ENCODE measurements at regions not wholly inside any gene's neighbourhood (a gene's known extent, or its start where the extent isn't known, plus 50 kb on each side); places are given as distances from the start of the nearest gene placed in this dataset.
"Not testable (repeated sequence)": the region's sequence is repeated elsewhere in the genome, so short reads cannot be mapped to it uniquely, and the experiment has no call there.

DNA sequence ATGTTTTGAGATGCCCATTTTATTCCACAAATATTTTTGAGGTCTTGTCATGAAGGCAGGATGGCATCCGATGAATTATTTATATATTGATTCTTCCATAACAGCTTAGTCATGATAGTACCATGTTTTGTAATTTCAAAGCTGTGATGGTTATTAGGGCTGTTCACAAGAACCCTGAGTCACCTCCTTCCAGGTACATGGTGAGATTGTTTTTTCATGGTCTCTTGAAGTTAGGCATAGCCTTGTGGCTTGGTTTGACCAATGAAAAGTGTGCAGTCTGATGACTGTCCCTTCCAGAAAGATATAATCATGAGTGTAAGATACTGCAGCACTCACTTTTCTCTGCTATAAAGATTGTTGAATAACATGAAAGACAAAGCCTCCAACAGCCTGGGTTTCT, 274.8 kb downstream of the FGFR2 start:
- Mint-ChIP-seq H3K36me3 (ENCODE audit: low read depth) (no peaks in the 10 kb centered on the region), H3K27ac (no peak overlapping the region)

DNA sequence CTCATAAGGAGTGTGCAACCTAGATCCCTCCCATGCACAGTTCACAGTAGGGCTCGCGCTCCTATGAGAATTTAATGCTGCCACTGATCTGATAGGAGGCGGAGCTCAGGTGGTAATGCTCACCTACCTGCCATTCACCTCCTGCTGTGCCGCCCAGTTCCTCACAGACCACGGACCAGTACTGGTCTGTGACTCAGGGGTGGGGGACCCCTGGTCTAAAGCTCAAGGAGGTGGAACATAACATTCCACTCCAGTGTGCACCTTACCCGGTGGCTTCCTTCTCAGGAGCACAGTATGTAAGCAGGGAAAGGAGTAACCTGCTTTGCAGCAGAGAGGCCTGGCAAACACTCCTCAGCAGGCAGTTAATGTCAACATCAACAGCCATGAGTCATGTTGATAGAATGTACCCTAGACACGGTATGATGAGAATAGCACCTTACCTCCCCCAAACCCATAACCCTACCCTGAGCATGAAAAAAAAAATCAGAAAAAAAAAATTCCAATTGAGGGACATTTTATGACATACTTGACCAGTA, 273.5 kb downstream of the FGFR2 start:
- TF ChIP-seq, protein P1, sequence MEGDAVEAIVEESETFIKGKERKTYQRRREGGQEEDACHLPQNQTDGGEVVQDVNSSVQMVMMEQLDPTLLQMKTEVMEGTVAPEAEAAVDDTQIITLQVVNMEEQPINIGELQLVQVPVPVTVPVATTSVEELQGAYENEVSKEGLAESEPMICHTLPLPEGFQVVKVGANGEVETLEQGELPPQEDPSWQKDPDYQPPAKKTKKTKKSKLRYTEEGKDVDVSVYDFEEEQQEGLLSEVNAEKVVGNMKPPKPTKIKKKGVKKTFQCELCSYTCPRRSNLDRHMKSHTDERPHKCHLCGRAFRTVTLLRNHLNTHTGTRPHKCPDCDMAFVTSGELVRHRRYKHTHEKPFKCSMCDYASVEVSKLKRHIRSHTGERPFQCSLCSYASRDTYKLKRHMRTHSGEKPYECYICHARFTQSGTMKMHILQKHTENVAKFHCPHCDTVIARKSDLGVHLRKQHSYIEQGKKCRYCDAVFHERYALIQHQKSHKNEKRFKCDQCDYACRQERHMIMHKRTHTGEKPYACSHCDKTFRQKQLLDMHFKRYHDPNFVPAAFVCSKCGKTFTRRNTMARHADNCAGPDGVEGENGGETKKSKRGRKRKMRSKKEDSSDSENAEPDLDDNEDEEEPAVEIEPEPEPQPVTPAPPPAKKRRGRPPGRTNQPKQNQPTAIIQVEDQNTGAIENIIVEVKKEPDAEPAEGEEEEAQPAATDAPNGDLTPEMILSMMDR (IDR thresholded peaks at IDR 0.05; ENCODE audit: unreplicated experiment in 3 of 3), result no peak
- Mint-ChIP-seq H3K27me3 (ENCODE audit: low read depth) (peaks cover 21% of the 10 kb centered on the region), H3K36me3 (ENCODE audit: low read depth) (no peaks in the 10 kb centered on the region)

More for the DNA sequence above, 274.8 kb downstream of the FGFR2 start:
- Mint-ChIP-seq H3K27me3 (ENCODE audit: low read depth) (peaks cover 21% of the 10 kb centered on the region), H3K4me1 (no peaks in the 10 kb centered on the region), H3K9me3 (peaks cover 6% of the 10 kb centered on the region), H3K4me3 (no peak overlapping the region)
- TF ChIP-seq, protein P1 (IDR thresholded peaks at IDR 0.05; ENCODE audit: unreplicated experiment in 3 of 3), result no peak

DNA sequence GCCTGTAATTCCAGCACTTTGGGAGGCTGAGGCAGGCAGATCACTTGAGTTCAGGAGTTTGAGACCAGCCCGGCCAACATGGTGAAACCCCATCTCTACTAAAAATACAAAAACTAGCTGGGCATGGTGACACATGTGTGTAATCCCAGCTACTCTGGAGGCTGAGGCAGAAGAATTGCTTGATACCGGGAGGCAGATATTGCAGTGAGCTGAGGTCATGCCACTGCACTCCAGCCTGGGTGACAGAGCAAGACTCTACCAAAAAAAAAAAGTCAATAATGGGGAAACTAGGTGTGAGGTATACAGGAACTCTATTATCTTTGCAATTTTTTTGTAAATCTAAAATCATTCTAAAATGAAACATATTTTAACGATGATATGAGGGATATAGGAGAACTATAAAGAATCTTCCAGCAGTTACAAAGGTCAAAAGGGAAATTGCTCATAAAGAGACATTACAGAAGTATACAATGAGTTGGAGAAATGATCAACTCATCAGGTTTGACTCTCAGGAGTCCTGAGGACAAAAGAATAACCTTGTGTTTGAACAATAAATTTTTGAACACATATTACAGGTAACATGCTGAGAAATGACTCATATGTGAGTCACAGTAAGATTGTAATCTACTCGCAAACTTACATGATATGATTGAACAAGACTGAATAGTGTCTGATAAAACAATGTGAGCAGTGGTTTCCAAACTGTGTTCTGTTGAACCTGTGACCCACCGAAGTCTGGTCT, 272.6 kb downstream of the FGFR2 start:
- H3K36me3 Mint-ChIP-seq (ENCODE audit: low read depth), result no peaks in the 10 kb centered on the region
- H3K27ac Mint-ChIP-seq, result no peak overlapping the region
- TF ChIP-seq, protein P1 (IDR thresholded peaks at IDR 0.05; ENCODE audit: unreplicated experiment in 3 of 3), result no peak
- peaks cover 4% of the 10 kb centered on the region for H3K4me1 Mint-ChIP-seq
- H3K9me3 Mint-ChIP-seq, result no peaks in the 10 kb centered on the region
- no peak overlapping the region for H3K4me3 Mint-ChIP-seq
- H3K27me3 Mint-ChIP-seq (ENCODE audit: low read depth), result peaks cover 21% of the 10 kb centered on the region

More for the DNA sequence above, 273.5 kb downstream of the FGFR2 start:
- Mint-ChIP-seq H3K9me3 (no peaks in the 10 kb centered on the region), H3K27ac (no peak overlapping the region), H3K4me3 (no peak overlapping the region), H3K4me1 (no peaks in the 10 kb centered on the region)

DNA sequence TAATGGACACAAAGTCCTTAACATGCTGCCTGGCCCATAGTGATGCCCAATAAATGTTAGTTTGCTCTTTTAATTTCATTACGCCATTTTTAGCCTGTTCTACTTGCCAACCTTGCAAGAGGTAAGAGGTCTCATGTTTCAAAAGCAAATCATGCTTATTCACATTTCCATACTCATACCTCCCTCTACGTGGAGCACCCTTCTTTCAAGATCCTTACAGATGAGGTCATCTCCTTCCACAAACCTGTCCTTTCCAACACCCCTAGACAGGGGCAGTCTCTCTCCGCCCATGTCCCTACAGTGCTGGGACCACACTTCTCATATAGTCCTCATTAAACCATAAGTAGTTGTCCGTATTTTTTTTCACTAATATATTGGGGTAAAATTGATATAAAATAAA, 271.3 kb downstream of the FGFR2 start:
- TF ChIP-seq, protein P1 (IDR thresholded peaks at IDR 0.05; ENCODE audit: unreplicated experiment in 3 of 3), result no peak
- Mint-ChIP-seq H3K36me3 (ENCODE audit: low read depth) (no peaks in the 10 kb centered on the region), H3K27me3 (ENCODE audit: low read depth) (peaks cover 27% of the 10 kb centered on the region), H3K27ac (no peak overlapping the region), H3K4me1 (peaks cover 6% of the 10 kb centered on the region), H3K9me3 (no peaks in the 10 kb centered on the region), H3K4me3 (no peak overlapping the region)

DNA sequence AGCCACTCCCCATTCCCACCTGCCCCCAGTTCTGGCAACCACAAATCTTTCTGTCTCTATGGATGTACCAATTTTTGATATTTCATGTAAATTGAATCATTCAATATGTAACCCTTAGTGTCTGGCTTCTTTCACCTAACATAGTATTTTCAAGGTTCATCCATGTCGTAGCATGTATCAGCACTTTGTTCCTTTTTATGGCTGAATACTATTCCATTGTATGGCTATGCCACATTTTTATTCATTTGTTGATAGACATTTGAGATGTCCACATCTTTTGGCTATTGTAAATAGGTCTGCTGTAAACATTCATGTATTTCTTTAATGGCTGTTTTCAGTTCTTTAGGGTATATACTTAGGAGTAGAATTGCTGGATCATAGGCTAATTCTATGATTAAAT, 270.5 kb downstream of the FGFR2 start:
- TF ChIP-seq, protein P1 (IDR thresholded peaks at IDR 0.05; ENCODE audit: unreplicated experiment in 3 of 3), result no peak
- Mint-ChIP-seq H3K9me3 (no peaks in the 10 kb centered on the region), H3K36me3 (ENCODE audit: low read depth) (no peaks in the 10 kb centered on the region), H3K27ac (no peak overlapping the region), H3K27me3 (ENCODE audit: low read depth) (peaks cover 22% of the 10 kb centered on the region), H3K4me3 (no peak overlapping the region), H3K4me1 (peaks cover 6% of the 10 kb centered on the region)

DNA sequence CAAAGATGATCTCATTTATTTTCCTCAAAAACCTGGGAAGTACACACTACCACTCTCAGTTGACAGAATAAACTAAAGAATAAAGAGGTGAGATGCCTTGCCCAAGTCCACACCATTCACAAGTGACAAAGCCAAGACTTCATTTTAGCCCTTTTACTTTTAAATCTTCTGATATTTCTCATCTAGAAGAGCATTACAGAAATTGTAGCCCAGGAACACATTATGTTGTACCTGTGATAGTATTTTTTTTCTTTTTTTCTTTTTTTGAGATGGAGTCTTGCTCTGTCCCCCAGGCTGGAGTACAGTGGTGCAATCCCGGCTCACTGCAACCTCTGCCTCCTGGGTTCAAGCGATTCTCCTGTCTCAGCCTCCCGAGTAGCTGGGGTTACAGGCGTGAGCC, 268.6 kb downstream of the FGFR2 start:
- H3K36me3 Mint-ChIP-seq (ENCODE audit: low read depth); H3K4me1 Mint-ChIP-seq; H3K4me3 Mint-ChIP-seq; H3K27ac Mint-ChIP-seq; H3K9me3 Mint-ChIP-seq: not testable (repeated sequence)
- H3K27me3 Mint-ChIP-seq (ENCODE audit: low read depth), result peaks cover 14% of the 10 kb centered on the region

Measured in nephron (organoid).